CD4-positive, alpha-beta T cell (primary cell): ENCODE measurements at regions not wholly inside any gene's neighbourhood (a gene's known extent, or its start where the extent isn't known, plus 50 kb on each side); places are given as distances from the start of the nearest gene placed in this dataset.

Source experiments
- ATAC-seq: fragments of 200-7000 bp; cut with Tn5 transposase; one replicate; pipeline ENCODE4 v1.10.0; 2022; ENCODE audit warnings: mild to moderate bottlenecking; ENCODE audit not compliant: poor library complexity
- CTCF ChIA-PET: fragments of 350-600 bp; sonication (Branson Sonifier 250); formaldehyde crosslinking; loops from one replicate; lab custom pipeline; 2021; ENCODE audit warnings: antibody characterized with exemption, inconsistent platforms; lab: Charles Lee
- POLR2A ChIA-PET: fragments of 350-600 bp; sonication (Branson Sonifier 250); formaldehyde crosslinking; loops from one replicate; lab custom pipeline; 2021; ENCODE audit warnings: antibody characterized with exemption, inconsistent platforms; lab: Charles Lee
- DNase-seq, 14 experiments: peaks; one replicate each; pipeline ENCODE4 v3.0.0-alpha.2; 2013 to 2020; ENCODE audit warnings: mixed read lengths in 2 of 14
- H3K27ac ChIP-seq, 2 donors: one replicate each; pipeline versions ENCODE4 v1.5.1 to v1.7.0; 2013; ENCODE audit warnings: low read length in 2 of 2, low read depth in 1 of 2, mild to moderate bottlenecking in 1 of 2
- H3K27me3 ChIP-seq, 2 experiments: 1 replicate in 1 of 2; 2 replicates in 1 of 2; pipeline versions ENCODE4 v1.6.1 to v1.7.0; 2013; ENCODE audit warnings: low read length in 2 of 2, control low read depth in 1 of 2, mild to moderate bottlenecking in 1 of 2, moderate library complexity in 1 of 2; ENCODE audit not compliant: insufficient read depth in 2 of 2, control insufficient read depth in 1 of 2
- H3K36me3 ChIP-seq: one replicate; pipeline ENCODE4 v1.6.1; 2013; ENCODE audit warnings: low read length, control low read depth; ENCODE audit not compliant: insufficient read depth
- H3K4me1 ChIP-seq: one replicate; pipeline ENCODE4 v1.6.1; 2013; ENCODE audit warnings: low read length, control low read depth; ENCODE audit not compliant: insufficient read depth
- H3K4me3 ChIP-seq: one replicate; pipeline ENCODE4 v1.5.1; 2013; ENCODE audit warnings: mild to moderate bottlenecking, low read length, moderate library complexity
- H3K9me3 ChIP-seq, 2 experiments: 1 replicate in 1 of 2; 2 replicates in 1 of 2; pipeline versions ENCODE4 v1.6.1 to v1.7.0; 2013; ENCODE audit warnings: low read length in 2 of 2, mild to moderate bottlenecking in 2 of 2, control low read depth in 1 of 2, moderate library complexity in 1 of 2; ENCODE audit not compliant: control insufficient read depth in 1 of 2, insufficient read depth in 1 of 2
- H3K27ac Mint-ChIP-seq: one replicate; pipeline ENCODE4 v1.8.0; 2020; ENCODE audit warnings: mixed read lengths
- H3K27me3 Mint-ChIP-seq: one replicate; pipeline ENCODE4 v1.8.0; 2021; ENCODE audit warnings: mixed read lengths
- H3K36me3 Mint-ChIP-seq: one replicate; pipeline ENCODE4 v1.8.0; 2021; ENCODE audit warnings: low read depth, mixed read lengths
- H3K4me1 Mint-ChIP-seq: one replicate; pipeline ENCODE4 v1.8.0; 2021; ENCODE audit warnings: low read depth, mixed read lengths
- H3K4me3 Mint-ChIP-seq: one replicate; pipeline ENCODE4 v1.8.0; 2020; ENCODE audit warnings: mild to moderate bottlenecking, mixed read lengths
- H3K9me3 Mint-ChIP-seq: one replicate; pipeline ENCODE4 v1.8.0; 2020; ENCODE audit warnings: mixed read lengths
- intact Hi-C, 2 experiments: fragments of 100-400 bp; cut with DNase I in 1 of 2; cut with micrococcal nuclease in 1 of 2; formaldehyde crosslinking; loops; one replicate each; pipeline versions ENCODE4 v1.15.1 to v1.9.0; 2023 to 2025; cut with DNase I, micrococcal nuclease
- TF ChIP-seq, protein P1 (sequence below): fragments of 200-600 bp; IDR thresholded peaks from one replicate; pipeline ENCODE4 v1.8.0; 2022; ENCODE audit warnings: antibody characterized with exemption, mild to moderate bottlenecking

DNA sequence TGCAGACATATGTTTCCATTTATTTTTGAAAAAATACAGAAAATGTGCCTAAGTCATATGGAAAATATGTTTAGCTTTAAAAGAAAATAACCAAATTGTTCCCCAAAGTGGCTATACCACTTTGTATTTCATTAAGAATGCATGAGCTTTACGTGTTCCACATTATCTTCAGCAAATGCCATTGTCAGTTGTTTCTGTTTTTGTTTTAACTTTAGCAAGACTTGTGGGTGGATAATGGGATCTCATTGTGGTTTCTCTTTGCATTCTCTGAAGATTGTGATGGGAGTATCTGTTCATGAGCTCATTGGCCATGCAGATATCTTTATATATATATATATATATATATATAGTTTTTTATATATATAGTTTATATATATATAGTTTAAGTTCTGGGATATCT lies 181.5 kb downstream of the CCER1 start:
- TF ChIP-seq, protein P1, sequence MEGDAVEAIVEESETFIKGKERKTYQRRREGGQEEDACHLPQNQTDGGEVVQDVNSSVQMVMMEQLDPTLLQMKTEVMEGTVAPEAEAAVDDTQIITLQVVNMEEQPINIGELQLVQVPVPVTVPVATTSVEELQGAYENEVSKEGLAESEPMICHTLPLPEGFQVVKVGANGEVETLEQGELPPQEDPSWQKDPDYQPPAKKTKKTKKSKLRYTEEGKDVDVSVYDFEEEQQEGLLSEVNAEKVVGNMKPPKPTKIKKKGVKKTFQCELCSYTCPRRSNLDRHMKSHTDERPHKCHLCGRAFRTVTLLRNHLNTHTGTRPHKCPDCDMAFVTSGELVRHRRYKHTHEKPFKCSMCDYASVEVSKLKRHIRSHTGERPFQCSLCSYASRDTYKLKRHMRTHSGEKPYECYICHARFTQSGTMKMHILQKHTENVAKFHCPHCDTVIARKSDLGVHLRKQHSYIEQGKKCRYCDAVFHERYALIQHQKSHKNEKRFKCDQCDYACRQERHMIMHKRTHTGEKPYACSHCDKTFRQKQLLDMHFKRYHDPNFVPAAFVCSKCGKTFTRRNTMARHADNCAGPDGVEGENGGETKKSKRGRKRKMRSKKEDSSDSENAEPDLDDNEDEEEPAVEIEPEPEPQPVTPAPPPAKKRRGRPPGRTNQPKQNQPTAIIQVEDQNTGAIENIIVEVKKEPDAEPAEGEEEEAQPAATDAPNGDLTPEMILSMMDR, result no peak
- Mint-ChIP-seq H3K9me3 (no peaks in the 10 kb centered on the region), H3K4me3 (no peak overlapping the region), H3K4me1 (no peaks in the 10 kb centered on the region), H3K27ac (no peak overlapping the region), H3K36me3 (no peaks in the 10 kb centered on the region), H3K27me3 (no peaks in the 10 kb centered on the region)
- ChIA-PET POLR2A (no interaction called here), CTCF (interaction anchor here (0.6 kb wide), 1 partner anchor 66 kb away, joined by 3 read pairs; no protein-coding TSS in a partner anchor)
- no peak overlapping the region for H3K4me3 ChIP-seq
- intact Hi-C loops, result no loop called here
- ATAC-seq (no peak), DNase-seq (no peak)
- H3K9me3 ChIP-seq, result no peaks in the 10 kb centered on the region
- H3K27me3 ChIP-seq, result no peaks in the 10 kb centered on the region
- H3K4me1 ChIP-seq, result no peaks in the 10 kb centered on the region
- no peak overlapping the region for H3K27ac ChIP-seq
- H3K36me3 ChIP-seq, result no peaks in the 10 kb centered on the region

DNA sequence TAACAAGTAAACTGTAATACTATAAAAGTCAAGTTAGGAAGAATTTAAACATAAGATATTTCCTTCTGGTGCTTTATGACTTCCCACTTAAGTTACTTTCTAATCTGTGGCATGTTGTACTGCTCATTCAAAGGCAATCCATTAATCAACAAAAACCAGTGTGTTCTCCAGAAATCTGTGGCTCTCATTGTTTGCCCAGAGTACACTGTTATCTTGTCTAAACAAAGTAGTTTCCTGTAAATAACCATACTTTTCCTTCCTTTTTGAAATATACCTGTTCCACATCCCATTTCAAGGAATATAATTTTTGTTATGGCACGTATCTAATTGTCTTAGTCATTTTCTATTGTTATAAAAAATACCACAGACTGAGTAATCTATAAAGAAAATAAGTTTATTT lies 184.1 kb downstream of the CCER1 start:
- ATAC-seq, result no peak

DNA sequence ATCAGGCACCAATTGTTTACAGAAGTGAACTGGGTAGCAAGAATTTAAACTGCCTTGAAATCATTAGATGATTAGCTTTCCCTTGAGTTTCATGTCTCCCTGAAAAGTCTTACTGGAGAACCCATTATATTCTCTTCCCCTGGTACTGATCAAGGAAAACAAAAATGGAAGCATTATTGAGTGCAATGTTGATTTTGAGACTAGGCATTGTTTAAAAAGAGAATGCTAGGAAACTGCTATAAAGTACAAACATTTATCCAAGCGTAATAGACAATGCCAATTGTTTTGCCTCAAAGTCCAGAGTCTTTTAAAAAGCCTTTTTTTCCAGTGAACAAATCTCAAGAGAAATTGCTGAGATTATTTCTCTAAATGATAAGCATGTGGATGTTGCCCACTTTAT lies 197.0 kb downstream of the CCER1 start:
- Mint-ChIP-seq H3K27me3 (no peaks in the 10 kb centered on the region), H3K36me3 (no peaks in the 10 kb centered on the region), H3K9me3 (no peaks in the 10 kb centered on the region), H3K27ac (no peak overlapping the region), H3K4me1 (no peaks in the 10 kb centered on the region), H3K4me3 (no peak overlapping the region)
- no peaks in the 10 kb centered on the region for H3K4me1 ChIP-seq
- POLR2A ChIA-PET, result no interaction called here
- H3K27me3 ChIP-seq, result no peaks in the 10 kb centered on the region
- no peak for DNase-seq
- TF ChIP-seq, protein P1, result no peak
- H3K27ac ChIP-seq, result no peak overlapping the region
- CTCF ChIA-PET, result no interaction called here
- no peak for ATAC-seq
- no peaks in the 10 kb centered on the region for H3K9me3 ChIP-seq
- intact Hi-C loops, result no loop called here
- H3K4me3 ChIP-seq, result no peak overlapping the region
- no peaks in the 10 kb centered on the region for H3K36me3 ChIP-seq

More for the DNA sequence above, 184.1 kb downstream of the CCER1 start:
- TF ChIP-seq, protein P1, result no peak
- Histone ChIP-seq H3K36me3 (no peaks in the 10 kb centered on the region), H3K4me3 (no peak overlapping the region), H3K4me1 (no peaks in the 10 kb centered on the region), H3K27ac (no peak overlapping the region), H3K27me3 (no peaks in the 10 kb centered on the region), H3K9me3 (no peaks in the 10 kb centered on the region)
- ChIA-PET POLR2A (no interaction called here), CTCF (no interaction called here)
- Mint-ChIP-seq H3K9me3 (no peaks in the 10 kb centered on the region), H3K27me3 (no peaks in the 10 kb centered on the region), H3K4me3 (no peak overlapping the region), H3K36me3 (no peaks in the 10 kb centered on the region), H3K4me1 (no peaks in the 10 kb centered on the region), H3K27ac (no peak overlapping the region)
- intact Hi-C loops, result no loop called here
- no peak for DNase-seq
